ENCODE measurements at regions not wholly inside any gene's neighbourhood (a gene's known extent, or its start where the extent isn't known, plus 50 kb on each side); places are given as distances from the start of the nearest gene placed in this dataset.

DNA sequence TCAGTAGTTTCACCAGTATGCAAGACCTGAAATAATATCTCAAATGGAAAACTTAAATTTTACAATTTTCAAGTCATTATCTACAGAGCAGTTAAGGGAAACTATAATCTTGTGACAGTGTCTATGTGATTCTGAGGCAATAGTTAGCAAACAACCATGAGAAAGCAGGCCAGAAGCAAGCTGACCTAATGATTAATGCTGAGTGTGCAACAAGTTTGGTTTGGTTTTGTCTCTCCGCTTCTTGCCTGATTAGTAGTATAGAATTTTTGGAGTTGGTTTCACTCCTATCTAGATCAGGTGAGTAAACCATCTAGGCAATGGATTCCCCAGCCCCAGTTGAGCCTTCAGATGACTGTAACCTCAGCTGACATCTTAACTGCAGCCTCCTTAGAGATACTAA is 212.9 kb upstream of the NAV3 start:
- no peak for DNase-seq (ENCODE audit: low read depth)
- no peak for TF ChIP-seq CTCF (IDR thresholded peaks at IDR 0.05; ENCODE audit: control insufficient read depth, extremely low read depth, insufficient read depth)
- H3K4me3 ChIP-seq (ENCODE audit: low read depth, low read length): no peak overlapping the region

GRCh38 chr12:77615332-77615731 is 215.4 kb upstream of the NAV3 start:
- no peak overlapping the region for H3K4me3 ChIP-seq (ENCODE audit: low read depth, low read length)
- peak; percentile 3 for DNase-seq (ENCODE audit: low read depth)

GRCh38 chr12:77613411-77613810 is 217.3 kb upstream of the NAV3 start:
- no peak for DNase-seq (ENCODE audit: low read depth)
- no peak for TF ChIP-seq CTCF (IDR thresholded peaks at IDR 0.05; ENCODE audit: control insufficient read depth, extremely low read depth, insufficient read depth)
- H3K4me3 ChIP-seq (ENCODE audit: low read depth, low read length): no peak overlapping the region

More at GRCh38 chr12:77615332-77615731, 215.4 kb upstream of the NAV3 start:
- TF ChIP-seq CTCF (IDR thresholded peaks at IDR 0.05; ENCODE audit: control insufficient read depth, extremely low read depth, insufficient read depth): peak; percentile 62

DNA sequence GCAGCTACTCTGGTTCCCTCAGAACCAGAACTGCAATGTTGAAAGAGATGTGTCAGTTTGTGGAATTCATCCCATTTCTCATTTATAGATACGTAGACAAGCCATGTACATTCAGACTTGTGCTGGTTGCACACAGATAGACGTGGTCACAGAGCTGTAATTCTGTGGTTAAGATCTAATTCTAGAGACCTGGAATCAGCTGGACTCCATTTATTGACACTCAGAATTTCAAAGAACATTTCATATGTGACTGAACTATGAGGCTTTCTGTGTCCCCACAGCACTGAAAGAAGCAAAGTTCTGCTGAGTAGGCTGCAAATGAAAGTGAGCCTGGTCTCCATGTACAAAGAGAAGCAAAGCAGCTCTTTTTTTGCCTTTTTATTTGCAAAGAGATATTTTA is 220.2 kb upstream of the NAV3 start:
- H3K4me3 ChIP-seq (ENCODE audit: low read depth, low read length): no peak overlapping the region
- no peak for DNase-seq (ENCODE audit: low read depth)

GRCh38 chr12:77609016-77609415 is 221.7 kb upstream of the NAV3 start:
- DNase-seq (ENCODE audit: low read depth): no peak
- H3K4me3 ChIP-seq (ENCODE audit: low read depth, low read length): no peak overlapping the region
- no peak for TF ChIP-seq CTCF (IDR thresholded peaks at IDR 0.05; ENCODE audit: control insufficient read depth, extremely low read depth, insufficient read depth)

More for the DNA sequence above, 220.2 kb upstream of the NAV3 start:
- TF ChIP-seq CTCF (IDR thresholded peaks at IDR 0.05; ENCODE audit: control insufficient read depth, extremely low read depth, insufficient read depth): no peak

- peak; percentile 10 for DNase-seq (ENCODE audit: low read depth)
- H3K4me3 ChIP-seq (ENCODE audit: low read depth, low read length): no peak overlapping the region
- no peak for TF ChIP-seq CTCF (IDR thresholded peaks at IDR 0.05; ENCODE audit: control insufficient read depth, extremely low read depth, insufficient read depth)
Measured at GRCh38 chr12:77608271-77608824, 222.3 kb upstream of the NAV3 start.

- no peak for TF ChIP-seq CTCF (IDR thresholded peaks at IDR 0.05; ENCODE audit: control insufficient read depth, extremely low read depth, insufficient read depth)
- no peak for DNase-seq (ENCODE audit: low read depth)
- no peak overlapping the region for H3K4me3 ChIP-seq (ENCODE audit: low read depth, low read length)
Measured at GRCh38 chr12:77606348-77606747, 224.3 kb upstream of the NAV3 start.

All from LNCaP clone FGC (cell line).